ENCODE measurements at regions not wholly inside any gene's neighbourhood (a gene's known extent, or its start where the extent isn't known, plus 50 kb on each side); places are given as distances from the start of the nearest gene placed in this dataset.

- POLR2A ChIA-PET: no interaction called here
- Mint-ChIP-seq H3K36me3 (peaks cover 10 to 60% (median 43%) of the 10 kb centered on the region in 5 donors), H3K4me1 (peaks cover 2 to 28% (median 20%) of the 10 kb centered on the region in 7 donors), H3K9me3 (peaks cover 0 to under 1% (median 0%) of the 10 kb centered on the region in 11 donors), H3K4me3 (no peak overlapping the region), H3K27me3 (no peaks in the 10 kb centered on the region), H3K27ac (peak overlapping the region in 5 of 9 donors; percentile 2 to 42 (median 33))
- ATAC-seq: no peak
- H3K9me3 ChIP-seq (ENCODE audit: control insufficient read depth in 2 of 3, low read length in 3 of 3): no peaks in the 10 kb centered on the region
- H3K27me3 ChIP-seq (ENCODE audit: control insufficient read depth in 2 of 2, insufficient read depth in 2 of 2, low read length in 2 of 2): no peaks in the 10 kb centered on the region
- no peak overlapping the region for H3K27ac ChIP-seq (ENCODE audit: low read depth, low read length)
- peaks cover 0 to 9% (median 4%) of the 10 kb centered on the region in 3 experiments for H3K36me3 ChIP-seq (ENCODE audit: control insufficient read depth in 2 of 3, insufficient read depth in 3 of 3, low read length in 3 of 3)
- no peaks in the 10 kb centered on the region for H3K4me1 ChIP-seq (ENCODE audit: control insufficient read depth in 2 of 2, insufficient read depth in 2 of 2, low read length in 2 of 2)
- no peak for DNase-seq
- CTCF ChIA-PET: no interaction called here
- no peak overlapping the region for H3K4me3 ChIP-seq (ENCODE audit: low read length)
- intact Hi-C loops (cut with micrococcal nuclease): no loop called here
Observed at GRCh38 chr1:77620273-77620672, 62.2 kb downstream of the ZZZ3 start.

DNA sequence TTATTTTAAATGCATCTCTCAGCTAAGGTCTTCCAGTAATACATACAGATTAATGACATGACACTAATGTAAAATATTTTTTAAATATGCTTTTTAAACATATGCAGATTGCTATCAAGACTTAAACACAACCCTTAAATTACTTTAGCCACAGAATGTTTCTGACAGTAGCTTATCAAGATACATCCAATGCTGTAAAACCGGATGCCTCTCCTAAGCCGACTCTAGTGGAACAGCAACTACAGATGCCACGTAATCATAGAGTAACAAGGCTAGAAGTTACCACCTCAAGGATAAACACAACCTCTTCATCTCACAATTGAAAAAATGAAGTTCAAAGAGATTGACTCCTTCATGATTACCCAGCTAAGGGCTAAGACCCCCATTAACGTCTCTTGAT lies 68.4 kb downstream of the ZZZ3 start:
- H3K9me3 Mint-ChIP-seq: peaks cover 0 to 29% (median 18%) of the 10 kb centered on the region in 11 donors
- DNase-seq (no peak), ATAC-seq (no peak)
- intact Hi-C loops (cut with micrococcal nuclease): no loop called here
- H3K4me1 ChIP-seq (ENCODE audit: control insufficient read depth in 2 of 2, insufficient read depth in 2 of 2, low read length in 2 of 2): no peaks in the 10 kb centered on the region
- peaks cover 0 to 23% (median 10%) of the 10 kb centered on the region in 7 donors for H3K4me1 Mint-ChIP-seq
- H3K36me3 Mint-ChIP-seq: peaks cover 19 to 64% (median 59%) of the 10 kb centered on the region in 5 donors
- no peaks in the 10 kb centered on the region for H3K27me3 ChIP-seq (ENCODE audit: control insufficient read depth in 2 of 2, insufficient read depth in 2 of 2, low read length in 2 of 2)
- peaks cover 0 to 7% (median 0%) of the 10 kb centered on the region in 3 experiments for H3K9me3 ChIP-seq (ENCODE audit: control insufficient read depth in 2 of 3, low read length in 3 of 3)
- ChIA-PET CTCF (interaction anchor here (0.5 kb wide), 1 partner anchor 250 kb away, joined by 5 read pairs; no protein-coding TSS in a partner anchor), POLR2A (interaction anchor here (0.8 kb wide), 1 partner anchor 24 kb away, joined by 3 read pairs; no protein-coding TSS in a partner anchor)
- no peak overlapping the region for H3K4me3 ChIP-seq (ENCODE audit: low read length)
- no peak overlapping the region for H3K4me3 Mint-ChIP-seq
- H3K27ac Mint-ChIP-seq: no peak overlapping the region
- H3K27ac ChIP-seq (ENCODE audit: low read depth, low read length): no peak overlapping the region
- H3K27me3 Mint-ChIP-seq: no peaks in the 10 kb centered on the region
- H3K36me3 ChIP-seq (ENCODE audit: control insufficient read depth in 2 of 3, insufficient read depth in 3 of 3, low read length in 3 of 3): peaks cover 0 to under 1% (median 0%) of the 10 kb centered on the region in 3 experiments

Data from naive thymus-derived CD4-positive, alpha-beta T cell (primary cell).